ENCODE measurements at regions not wholly inside any gene's neighbourhood (a gene's known extent, or its start where the extent isn't known, plus 50 kb on each side); places are given as distances from the start of the nearest gene placed in this dataset.

DNA sequence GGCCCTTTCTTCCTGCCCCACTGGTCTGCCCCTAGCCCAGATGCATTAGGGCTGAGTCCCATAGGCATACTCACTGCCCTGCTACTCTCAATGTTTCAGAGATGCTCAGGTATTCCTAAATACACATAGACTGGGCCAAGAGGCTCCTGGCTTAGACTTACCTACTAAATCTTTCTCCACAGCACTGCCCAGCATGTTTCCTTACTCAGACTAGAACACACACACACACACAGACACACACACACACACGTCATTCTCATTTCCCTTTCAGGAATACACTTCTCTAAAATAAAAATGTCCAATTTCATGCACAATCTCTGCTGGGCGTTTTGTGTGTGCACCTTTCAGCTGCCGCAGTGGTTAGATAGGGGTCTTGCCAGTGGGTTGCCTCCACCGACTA is 175.7 kb downstream of the FAM43A start:
- Histone ChIP-seq H3K14ac (replicated peaks; ENCODE audit: low read depth, low read length) (no peak overlapping the region), H3K27me3 (ENCODE audit: control insufficient read depth, insufficient read depth, low read length) (peaks cover 14% of the 10 kb centered on the region), H3K4me1 (ENCODE audit: control insufficient read depth, insufficient read depth, low read length) (peaks cover 10% of the 10 kb centered on the region), H2AFZ (replicated peaks; ENCODE audit: low read length, poor library complexity) (no peak overlapping the region), H4K91ac (ENCODE audit: insufficient read depth, low read depth, low read length) (no peak overlapping the region), H3K4me3 (ENCODE audit: insufficient read depth, low read depth, low read length) (no peak overlapping the region), H3K36me3 (ENCODE audit: control insufficient read depth, insufficient read depth, low read length) (no peaks in the 10 kb centered on the region), H3K4ac (ENCODE audit: low read depth, low read length) (no peak overlapping the region), H4K8ac (ENCODE audit: low read depth in 2 of 2, low read length in 2 of 2) (no peak overlapping the region), H3K56ac (ENCODE audit: extremely low read depth, insufficient read depth, low read length) (no peak overlapping the region), H4K5ac (ENCODE audit: low read depth, low read length) (no peak overlapping the region), H3K9me3 (ENCODE audit: control insufficient read depth, insufficient read depth, low read length) (no peaks in the 10 kb centered on the region), H3K9ac (ENCODE audit: low read depth, low read length) (no peak overlapping the region), H3K9me1 (ENCODE audit: insufficient read depth, low read length) (peaks cover 7% of the 10 kb centered on the region), H2BK20ac (ENCODE audit: low read depth, low read length) (no peak overlapping the region), H2BK15ac (ENCODE audit: low read depth, low read length) (no peak overlapping the region), H3K27ac (ENCODE audit: insufficient read depth, low read length) (no peak overlapping the region), H2AK5ac (ENCODE audit: low read depth, low read length) (no peak overlapping the region), H2BK120ac (ENCODE audit: low read depth, low read length) (no peak overlapping the region), H3K79me1 (ENCODE audit: low read depth in 1 of 2, low read length in 2 of 2) (no peaks in the 10 kb centered on the region), H3K4me2 (ENCODE audit: low read depth, low read length) (no peak overlapping the region), H2BK5ac (ENCODE audit: low read depth, low read length, poor library complexity, severe bottlenecking) (no peak overlapping the region), H3K23ac (ENCODE audit: low read depth, low read length) (no peak overlapping the region), H3K18ac (ENCODE audit: low read depth, low read length) (no peak overlapping the region), H4K20me1 (ENCODE audit: insufficient read depth, low read length) (no peaks in the 10 kb centered on the region; the same call in 1 of the 2 replicates), H2AK9ac (replicated peaks; ENCODE audit: low read depth, low read length, poor library complexity) (no peak overlapping the region)
- intact Hi-C loops (cut with micrococcal nuclease) (no loop called here), dilution Hi-C loops (cut with HindIII; ENCODE audit: low sequenced_read_pairs, unreplicated experiment) (no loop called here), in situ Hi-C loops (cut with MboI; ENCODE audit: low sequenced_read_pairs) (loop anchor here (25.0 kb wide), 1 partner anchor 524 kb away; no protein-coding TSS in a partner anchor)
- no peak for DNase-seq
- no peak for ATAC-seq (ENCODE audit: low read depth)
- POLR2A ChIA-PET (ENCODE audit: unreplicated experiment): no interaction called here
- CTCF ChIA-PET: interaction anchor here (0.7 kb wide), 1 partner anchor 54 kb away, joined by 3 read pairs; no protein-coding TSS in a partner anchor
- no TSS peak for BruUV-seq (replicated peaks)
- WGBS, 2 experiments (ENCODE audit: extremely low coverage in 2 of 2, insufficient read length in 1 of 2): no CpG with 5 or more reads among the region's 4 CpGs
- TF ChIP-seq MXI1 (IDR thresholded peaks at IDR 0.05; ENCODE audit: borderline replicate concordance, low read depth, low read length) (no peak), RFX5 (IDR thresholded peaks at IDR 0.05; ENCODE audit: low read depth, low read length) (no peak), NFE2L2 (IDR thresholded peaks at IDR 0.05; ENCODE audit: low read depth, low read length) (no peak), CHD1 (IDR thresholded peaks at IDR 0.05; ENCODE audit: low read depth, low read length) (no peak), RCOR1 (IDR thresholded peaks at IDR 0.05; ENCODE audit: insufficient replicate concordance, low read length) (no peak), FOS (IDR thresholded peaks at IDR 0.05; ENCODE audit: low read depth, low read length) (no peak), RAD21 (IDR thresholded peaks at IDR 0.05; ENCODE audit: low read length) (no peak)
- TF ChIP-seq, protein P1, sequence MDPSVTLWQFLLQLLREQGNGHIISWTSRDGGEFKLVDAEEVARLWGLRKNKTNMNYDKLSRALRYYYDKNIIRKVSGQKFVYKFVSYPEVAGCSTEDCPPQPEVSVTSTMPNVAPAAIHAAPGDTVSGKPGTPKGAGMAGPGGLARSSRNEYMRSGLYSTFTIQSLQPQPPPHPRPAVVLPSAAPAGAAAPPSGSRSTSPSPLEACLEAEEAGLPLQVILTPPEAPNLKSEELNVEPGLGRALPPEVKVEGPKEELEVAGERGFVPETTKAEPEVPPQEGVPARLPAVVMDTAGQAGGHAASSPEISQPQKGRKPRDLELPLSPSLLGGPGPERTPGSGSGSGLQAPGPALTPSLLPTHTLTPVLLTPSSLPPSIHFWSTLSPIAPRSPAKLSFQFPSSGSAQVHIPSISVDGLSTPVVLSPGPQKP (IDR thresholded peaks at IDR 0.05; ENCODE audit: borderline replicate concordance, low read depth, low read length): no peak

Data from IMR-90 (cell line).